SK-N-MC (cell line): ENCODE measurements at regions not wholly inside any gene's neighbourhood (a gene's known extent, or its start where the extent isn't known, plus 50 kb on each side); places are given as distances from the start of the nearest gene placed in this dataset.
"Not testable (repeated sequence)": the region's sequence is repeated elsewhere in the genome, so short reads cannot be mapped to it uniquely, and the experiment has no call there.

ENCODE experiments used
- DNase-seq: peaks from one replicate; pipeline ENCODE4 v3.0.0-alpha.2; 2011; ENCODE audit warnings: low read depth, low spot score
- H3K27ac ChIP-seq: fragments of 200-600 bp; sonication (generic); 2 replicates; pipeline ENCODE4 v1.5.1; 2016; ENCODE audit warnings: mixed run types
- H3K36me3 ChIP-seq: fragments of 200-600 bp; sonication (generic); 2 replicates; pipeline ENCODE4 v1.6.1; 2017; ENCODE audit warnings: antibody characterized with exemption, low read length, mixed read lengths; ENCODE audit not compliant: insufficient read depth
- H3K4me3 ChIP-seq: fragments of 200-600 bp; sonication (generic); 2 replicates; pipeline ENCODE4 v1.5.1; 2016
- H3K9ac ChIP-seq: fragments of 200-600 bp; sonication (generic); 2 replicates; pipeline ENCODE4 v1.8.0; 2017; ENCODE audit warnings: mixed run types, mixed read lengths; ENCODE audit not compliant: insufficient read length
- H3K9me3 ChIP-seq: fragments of 200-600 bp; sonication (generic); 2 replicates; pipeline ENCODE4 v1.6.1; 2017; ENCODE audit warnings: low read depth, mild to moderate bottlenecking, antibody characterized with exemption, low read length, moderate library complexity, mixed read lengths
- EZH2 ChIP-seq: fragments of 200-600 bp; sonication (generic); IDR thresholded peaks from one replicate; pipeline ENCODE4 v1.6.1; 2017; ENCODE audit warnings: antibody characterized with exemption
- FOXP2 ChIP-seq: optimal IDR thresholded peaks from 2 replicates; pipeline ENCODE3; 2011; ENCODE audit warnings: mild to moderate bottlenecking, moderate library complexity; ENCODE audit not compliant: insufficient read depth; ENCODE audit errors: extremely low read length, control extremely low read depth
- POLR2AphosphoS5 ChIP-seq: IDR thresholded peaks from 2 replicates; pipeline ENCODE4 v1.6.1; 2012; ENCODE audit warnings: mild to moderate bottlenecking, low read depth, low read length, borderline replicate concordance

DNA sequence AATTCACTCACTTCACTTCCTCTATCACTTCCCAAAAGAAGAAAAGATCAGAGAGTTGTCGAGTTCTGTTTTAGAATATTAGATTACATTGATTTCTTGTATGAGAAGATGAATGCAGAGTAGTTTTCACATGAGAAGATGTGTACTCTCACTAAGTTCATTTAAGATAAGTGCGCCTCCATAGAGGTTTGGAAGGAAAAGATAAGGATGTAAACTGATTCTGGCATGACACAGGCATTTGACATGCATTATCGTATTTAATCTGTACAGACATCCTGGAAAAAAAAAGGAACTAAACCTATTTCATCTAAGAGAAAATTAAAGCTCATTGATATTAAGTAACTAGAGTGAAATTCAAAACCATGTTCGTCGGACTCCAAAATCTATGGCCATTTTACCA is 152.2 kb upstream of the CRIM1 start:
- H3K9me3 ChIP-seq: no peaks in the 10 kb centered on the region
- TF ChIP-seq POLR2AphosphoS5: no peak
- no peak for TF ChIP-seq FOXP2
- TF ChIP-seq EZH2: no peak

DNA sequence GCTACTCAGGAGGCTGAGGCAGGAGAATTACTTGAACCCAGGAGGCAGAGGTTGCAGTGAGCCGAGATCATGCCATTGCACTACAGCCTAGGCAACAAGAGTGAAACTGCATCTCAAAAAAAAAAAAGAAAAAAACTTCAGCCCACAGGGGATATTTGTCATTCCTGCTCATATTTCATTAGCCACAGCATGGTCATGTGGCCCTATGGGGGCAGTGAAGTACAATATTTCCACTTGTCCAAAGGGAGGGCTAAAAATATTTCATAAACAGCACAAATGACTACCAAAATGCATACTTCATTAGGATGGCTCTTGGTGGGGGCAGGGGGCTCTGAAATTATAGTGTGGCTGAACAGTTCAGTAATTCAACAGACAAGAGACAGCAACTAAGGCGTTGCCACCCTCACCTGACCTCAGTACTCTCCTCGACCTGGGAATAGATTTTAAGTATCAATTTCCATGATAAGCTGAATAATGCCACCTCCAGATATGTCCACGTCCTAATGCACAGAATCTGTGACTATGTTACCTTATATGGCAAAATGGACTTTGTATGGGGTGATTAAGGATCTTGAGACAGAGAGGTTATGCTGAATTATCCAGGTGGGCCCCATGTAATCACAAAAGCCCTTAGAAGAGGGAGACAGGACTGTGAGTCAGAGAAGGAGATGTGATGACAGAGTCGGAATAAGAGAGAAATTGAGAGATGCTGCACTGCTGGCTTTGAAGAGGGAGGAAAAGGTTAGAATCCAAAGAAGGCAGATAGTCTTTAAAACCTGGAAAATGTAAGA is 158.2 kb upstream of the CRIM1 start:
- no peak overlapping the region for H3K4me3 ChIP-seq
- no peaks in the 10 kb centered on the region for H3K9me3 ChIP-seq
- no peaks in the 10 kb centered on the region for H3K36me3 ChIP-seq
- no peak overlapping the region for H3K27ac ChIP-seq
- no peak for TF ChIP-seq EZH2
- TF ChIP-seq POLR2AphosphoS5: no peak
- TF ChIP-seq FOXP2: no peak
- H3K9ac ChIP-seq: no peak overlapping the region
- no peak for DNase-seq

More for the DNA sequence above, 152.2 kb upstream of the CRIM1 start:
- DNase-seq: no peak
- Histone ChIP-seq H3K4me3 (no peak overlapping the region), H3K9ac (no peak overlapping the region), H3K36me3 (no peaks in the 10 kb centered on the region), H3K27ac (no peak overlapping the region)

DNA sequence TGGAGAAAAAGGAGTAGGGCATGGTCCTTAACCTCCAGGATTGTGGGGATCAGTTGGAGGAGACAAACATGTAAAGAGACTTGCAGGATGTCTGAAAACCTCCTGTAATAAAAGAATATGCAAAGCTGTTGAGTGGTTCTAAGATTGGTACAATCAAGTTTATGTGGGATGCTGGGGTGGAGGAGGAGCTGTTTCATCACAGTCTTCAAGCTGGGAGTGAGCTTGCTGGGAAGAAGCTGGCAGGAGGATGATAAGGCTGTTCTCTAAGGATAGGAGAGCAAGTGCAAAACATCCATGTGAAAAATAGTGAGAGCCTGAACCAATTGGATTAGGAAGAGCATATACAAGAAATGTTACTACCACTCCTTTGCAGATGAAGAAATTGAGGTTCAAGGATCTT is 161.9 kb upstream of the CRIM1 start:
- no peak for DNase-seq
- no peak overlapping the region for H3K27ac ChIP-seq
- no peak overlapping the region for H3K4me3 ChIP-seq
- no peak overlapping the region for H3K9ac ChIP-seq
- H3K9me3 ChIP-seq: no peaks in the 10 kb centered on the region
- no peak for TF ChIP-seq EZH2
- H3K36me3 ChIP-seq: no peaks in the 10 kb centered on the region

DNA sequence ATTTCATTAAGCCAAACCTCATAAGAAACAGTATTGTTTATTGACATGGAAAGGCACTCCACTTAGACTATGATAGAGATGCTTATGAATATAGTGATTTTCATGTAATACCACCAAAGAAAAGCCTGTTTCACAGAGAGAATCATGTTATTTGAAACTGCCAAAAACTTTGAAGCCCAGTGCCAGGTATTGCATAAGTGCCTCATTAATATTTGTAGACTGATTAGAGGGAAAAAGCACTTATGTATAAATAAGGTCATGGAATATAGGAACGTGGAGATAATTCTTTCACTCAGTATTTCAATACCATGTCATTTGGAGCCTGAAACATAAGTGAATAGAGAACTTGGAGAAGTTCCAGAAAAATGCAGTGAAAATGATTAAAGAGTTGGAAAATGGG is 162.6 kb upstream of the CRIM1 start:
- no peaks in the 10 kb centered on the region for H3K36me3 ChIP-seq
- no peak overlapping the region for H3K27ac ChIP-seq
- TF ChIP-seq EZH2: no peak
- TF ChIP-seq POLR2AphosphoS5: no peak
- TF ChIP-seq FOXP2: no peak
- H3K4me3 ChIP-seq: no peak overlapping the region
- DNase-seq: no peak
- no peaks in the 10 kb centered on the region for H3K9me3 ChIP-seq
- H3K9ac ChIP-seq: no peak overlapping the region

DNA sequence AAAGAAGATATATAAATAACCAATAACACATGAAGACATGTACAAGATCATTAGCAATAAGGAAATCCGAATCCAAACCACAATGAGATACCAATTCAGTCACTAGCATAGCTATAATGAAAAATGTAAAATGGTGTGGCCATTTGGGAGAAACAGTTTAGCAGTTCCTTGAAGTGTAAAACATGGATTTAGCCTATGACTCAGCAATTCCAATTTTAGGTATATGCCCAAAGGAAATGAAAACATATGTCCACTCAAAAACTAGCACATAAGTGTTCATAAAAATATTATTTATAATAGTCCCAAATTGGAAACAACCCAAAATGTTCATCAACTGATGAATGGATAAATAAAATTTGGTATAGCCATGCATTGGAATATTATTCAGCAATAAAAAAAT is 165.5 kb upstream of the CRIM1 start:
- H3K36me3 ChIP-seq: no peaks in the 10 kb centered on the region
- no peak overlapping the region for H3K27ac ChIP-seq
- H3K9me3 ChIP-seq: no peaks in the 10 kb centered on the region
- no peak for DNase-seq
- H3K4me3 ChIP-seq: no peak overlapping the region
- no peak overlapping the region for H3K9ac ChIP-seq
- TF ChIP-seq POLR2AphosphoS5 (no peak), EZH2 (no peak), FOXP2 (no peak)

DNA sequence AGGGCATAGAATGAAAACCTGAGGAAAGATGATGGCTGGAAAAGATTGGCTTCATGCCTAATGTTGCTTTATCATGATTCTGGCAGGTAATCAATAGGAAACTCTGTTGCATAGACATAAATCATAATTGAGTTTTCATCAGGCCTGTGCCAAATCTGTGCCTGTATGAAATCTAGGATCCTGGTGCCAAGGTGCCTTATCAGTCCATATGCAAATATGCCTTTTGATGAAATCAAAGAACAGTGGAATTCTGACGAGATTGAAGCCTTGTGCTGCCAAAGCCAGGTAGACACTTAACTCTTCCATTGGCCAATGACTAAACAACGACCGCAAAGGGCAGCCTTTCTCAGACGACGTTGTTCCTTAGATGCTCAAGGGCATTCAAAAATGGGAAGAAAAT is 170.0 kb upstream of the CRIM1 start:
- Histone ChIP-seq H3K36me3 (no peaks in the 10 kb centered on the region), H3K27ac (no peak overlapping the region), H3K9me3 (no peaks in the 10 kb centered on the region), H3K4me3 (no peak overlapping the region), H3K9ac (no peak overlapping the region)
- DNase-seq: no peak
- TF ChIP-seq POLR2AphosphoS5 (no peak), EZH2 (no peak), FOXP2 (no peak)

DNA sequence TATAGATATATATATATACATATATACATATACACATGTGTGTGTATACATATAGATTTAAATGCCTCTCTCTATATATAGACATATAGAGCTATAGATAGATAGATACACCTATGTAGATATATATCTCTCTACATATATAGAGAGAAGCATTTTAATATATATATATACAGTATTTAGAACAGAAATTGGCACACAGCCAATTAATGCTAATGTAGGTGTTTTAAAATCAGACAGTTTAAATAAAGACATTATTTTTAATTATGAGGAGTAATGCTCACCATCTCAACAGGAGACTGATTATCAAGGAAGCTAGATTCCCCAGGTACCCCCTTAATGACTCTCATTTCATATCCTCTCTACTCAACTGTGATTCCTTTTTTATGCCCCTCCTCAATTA is 170.7 kb upstream of the CRIM1 start:
- no peak overlapping the region for H3K4me3 ChIP-seq
- H3K9ac ChIP-seq: no peak overlapping the region
- H3K36me3 ChIP-seq: no peaks in the 10 kb centered on the region
- no peak overlapping the region for H3K27ac ChIP-seq
- H3K9me3 ChIP-seq: no peaks in the 10 kb centered on the region
- TF ChIP-seq POLR2AphosphoS5 (no peak), FOXP2 (no peak), EZH2 (no peak)
- no peak for DNase-seq

DNA sequence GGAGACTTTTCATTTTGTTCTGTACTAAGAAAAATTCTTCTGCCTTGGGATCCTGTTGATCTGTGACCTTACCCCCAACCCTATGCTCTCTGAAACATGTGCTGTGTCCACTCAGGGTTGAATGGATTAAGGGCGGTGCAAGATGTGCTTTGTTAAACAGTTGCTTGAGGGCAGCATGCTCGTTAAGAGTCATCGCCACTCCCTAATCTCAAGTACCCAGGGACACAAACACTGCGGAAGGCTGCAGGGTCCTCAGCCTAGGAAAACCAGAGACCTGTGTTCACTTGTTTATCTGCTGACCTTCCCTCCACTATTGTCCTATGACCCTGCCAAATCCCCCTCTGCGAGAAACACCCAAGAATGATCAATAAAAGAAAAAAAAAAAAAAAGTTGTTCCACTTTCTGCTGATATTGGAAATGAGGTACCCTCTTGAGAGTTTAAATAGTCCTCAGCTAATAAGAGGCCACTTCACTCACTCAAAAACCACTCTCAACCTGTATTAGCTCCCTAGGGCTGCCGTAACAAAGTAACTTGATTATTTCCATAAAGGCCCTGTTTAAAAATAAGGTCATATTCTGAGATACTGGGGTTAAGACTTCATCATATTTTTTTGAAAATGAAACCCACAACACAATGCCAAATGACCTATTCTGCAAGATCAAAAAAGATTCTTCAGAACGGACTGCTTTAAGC is 174.6 kb upstream of the CRIM1 start:
- H3K9me3 ChIP-seq, DNase-seq, H3K36me3 ChIP-seq, H3K27ac ChIP-seq, H3K4me3 ChIP-seq, H3K9ac ChIP-seq: not testable (repeated sequence)

DNA sequence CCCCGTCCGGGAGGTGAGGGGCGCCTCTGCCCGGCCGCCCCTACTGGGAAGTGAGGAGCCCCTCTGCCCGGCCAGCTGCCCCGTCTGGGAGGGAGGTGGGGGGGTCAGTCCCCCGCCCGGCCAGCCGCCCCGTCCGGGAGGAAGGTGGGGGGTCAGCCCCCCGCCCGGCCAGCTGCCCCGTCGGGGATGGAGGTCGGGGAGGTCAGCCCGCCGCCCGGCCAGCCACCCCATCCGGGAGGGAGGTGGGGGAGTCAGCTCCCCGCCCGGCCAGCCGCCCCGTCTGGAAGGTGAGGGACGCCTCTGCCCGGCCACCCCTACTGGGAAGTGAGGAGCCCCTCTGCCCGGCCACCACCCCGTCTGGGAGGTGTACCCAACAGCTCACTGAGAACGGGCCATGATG is 175.3 kb upstream of the CRIM1 start:
- not testable (repeated sequence) for H3K36me3 ChIP-seq, H3K4me3 ChIP-seq, DNase-seq, H3K27ac ChIP-seq, H3K9ac ChIP-seq, H3K9me3 ChIP-seq

DNA sequence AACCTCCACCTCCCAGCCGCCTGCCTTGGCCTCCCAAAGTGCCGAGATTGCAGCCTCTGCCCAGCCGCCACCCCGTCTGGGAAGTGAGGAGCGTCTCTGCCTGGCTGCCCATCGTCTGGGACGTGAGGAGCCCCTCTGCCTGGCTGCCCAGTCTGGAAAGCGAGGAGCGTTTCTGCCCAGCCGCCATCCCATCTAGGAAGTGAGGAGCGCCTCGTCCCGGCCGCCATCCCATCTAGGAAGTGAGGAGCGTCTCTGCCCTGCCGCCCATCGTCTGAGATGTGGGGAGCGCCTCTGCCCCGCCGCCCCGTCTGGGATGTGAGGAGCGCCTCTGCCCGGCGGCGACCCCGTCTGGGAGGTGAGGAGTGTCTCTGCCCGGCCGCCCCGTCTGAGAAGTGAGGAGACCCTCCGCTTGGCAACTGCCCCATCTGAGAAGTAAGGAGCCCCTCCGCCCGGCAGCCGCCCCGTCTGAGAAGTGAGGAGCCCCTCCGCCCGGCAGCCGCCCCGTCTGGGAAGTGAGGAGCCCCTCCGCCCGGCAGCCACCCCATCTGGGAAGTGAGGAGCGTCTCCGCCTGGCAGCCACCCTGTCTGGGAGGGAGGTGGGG is 175.8 kb upstream of the CRIM1 start:
- H3K4me3 ChIP-seq, H3K9me3 ChIP-seq, H3K27ac ChIP-seq: not testable (repeated sequence)

More for the DNA sequence above, 175.8 kb upstream of the CRIM1 start:
- H3K9ac ChIP-seq, H3K36me3 ChIP-seq, DNase-seq: not testable (repeated sequence)
